HCT116 (cell line): ENCODE measurements at regions not wholly inside any gene's neighbourhood (a gene's known extent, or its start where the extent isn't known, plus 50 kb on each side); places are given as distances from the start of the nearest gene placed in this dataset.

ENCODE experiments used
- ATAC-seq: fragments of 200-7000 bp; cut with Tn5 transposase; 2 replicates; pipeline ENCODE4 v1.9.1; 2020; ENCODE audit warnings: mild to moderate bottlenecking, moderate library complexity
- BruUV-seq: library from RNA; stranded (reverse); fragments of 400-500 nt; replicated peaks from 2 replicates; lab custom pipeline; 2021; lab: Mats Ljungman, UMichigan
- CTCF ChIA-PET: fragments of 300-600 bp; sonication (Branson Sonifier 250); formaldehyde crosslinking; loops from one replicate; lab custom pipeline; 2021; ENCODE audit warnings: antibody characterized with exemption; lab: Charles Lee
- POLR2A ChIA-PET: fragments of 300-600, 350-600 bp; sonication (Branson Sonifier 250); formaldehyde crosslinking; loops from one replicate; lab custom pipeline; 2021; ENCODE audit warnings: antibody characterized with exemption; lab: Charles Lee
- RAD21 ChIA-PET, 2 experiments: fragments of 300-600 bp; sonication (Branson Sonifier 250); formaldehyde crosslinking; loops; one replicate each; lab custom pipeline; 2023; ENCODE audit warnings: low total read pairs in 2 of 2; ENCODE audit not compliant: uncharacterized antibody in 2 of 2, unreplicated experiment in 2 of 2, low non-redundant PET in 1 of 2; lab: Charles Lee
- DNase-seq: peaks from one replicate; pipeline ENCODE4 v3.0.0-alpha.2; 2010; ENCODE audit warnings: low read depth, low spot score
- H2AFZ ChIP-seq: fragments of 200-600 bp; shearing (Covaris generic), sonication (generic); 2 replicates; pipeline ENCODE4 v1.6.1; 2017; ENCODE audit warnings: low read depth, mixed run types, mixed read lengths, antibody characterized with exemption, low read length; ENCODE audit not compliant: poor library complexity, severe bottlenecking
- H3K27ac ChIP-seq: 2 replicates; pipeline ENCODE4 v1.5.1; 2012; ENCODE audit warnings: low read depth, low read length
- H3K27me3 ChIP-seq: fragments of 200-600 bp; sonication (generic); 2 replicates; pipeline ENCODE4 v1.6.1; 2016; ENCODE audit warnings: mixed run types, low read length, mixed read lengths; ENCODE audit not compliant: insufficient read depth
- H3K36me3 ChIP-seq, 2 experiments: fragments of 200-500 bp in 1 of 2; fragments of 200-600 bp in 1 of 2; sonication (Bioruptor generic) in 1 of 2; sonication (generic) in 1 of 2; 2 replicates each; pipeline versions ENCODE4 v1.5.1 to v1.6.1; 2014 to 2016; ENCODE audit warnings: low read length in 2 of 2, inconsistent platforms in 1 of 2, mixed read lengths in 1 of 2, mixed run types in 1 of 2; ENCODE audit not compliant: insufficient read depth in 2 of 2, control insufficient read depth in 1 of 2
- H3K4me1 ChIP-seq, 2 experiments: fragments of 200-600 bp in 1 of 2; sonication (generic) in 1 of 2; 2 replicates each; pipeline versions ENCODE4 v1.5.1 to v1.6.1; 2012 to 2017; ENCODE audit warnings: low read length in 2 of 2, inconsistent platforms in 1 of 2, mild to moderate bottlenecking in 1 of 2, mixed read lengths in 1 of 2, mixed run types in 1 of 2, moderate library complexity in 1 of 2; ENCODE audit not compliant: insufficient read depth in 2 of 2, control insufficient read depth in 1 of 2
- H3K4me2 ChIP-seq: fragments of 200-600 bp; sonication (generic); 2 replicates; pipeline ENCODE4 v1.6.1; 2017; ENCODE audit warnings: mixed run types, low read length, mixed read lengths
- H3K4me3 ChIP-seq, 2 experiments: fragments of 200-600 bp in 1 of 2; sonication (generic) in 1 of 2; replicated peaks in 1 of 2; 2 replicates each; pipeline ENCODE4 v1.5.1; 2011 to 2016; ENCODE audit warnings: low read length in 2 of 2, control low read depth in 1 of 2, low read depth in 1 of 2, mild to moderate bottlenecking in 1 of 2, mixed read lengths in 1 of 2, mixed run types in 1 of 2
- H3K79me2 ChIP-seq: fragments of 200-600 bp; sonication (generic); 2 replicates; pipeline ENCODE4 v1.6.1; 2017; ENCODE audit warnings: mild to moderate bottlenecking, mixed run types, low read length, moderate library complexity, mixed read lengths; ENCODE audit not compliant: insufficient read depth
- H3K9ac ChIP-seq: fragments of 200-600 bp; sonication (generic); 2 replicates; pipeline ENCODE4 v1.6.1; 2016; ENCODE audit warnings: low read length, mixed read lengths
- H3K9me2 ChIP-seq: fragments of 200-600 bp; sonication (generic), shearing (Covaris generic); 2 replicates; pipeline ENCODE4 v1.6.1; 2017; ENCODE audit warnings: mixed run types, mild to moderate bottlenecking, moderate library complexity; ENCODE audit not compliant: insufficient read depth
- H3K9me3 ChIP-seq, 2 experiments: fragments of 200-500 bp in 1 of 2; fragments of 200-600 bp in 1 of 2; sonication (Bioruptor generic) in 1 of 2; sonication (generic) in 1 of 2; 2 replicates each; pipeline ENCODE4 v1.6.1; 2014 to 2017; ENCODE audit warnings: low read length in 2 of 2, mixed read lengths in 2 of 2, inconsistent platforms in 1 of 2, low read depth in 1 of 2, mild to moderate bottlenecking in 1 of 2, mixed run types in 1 of 2, moderate library complexity in 1 of 2; ENCODE audit not compliant: control insufficient read depth in 1 of 2, insufficient read depth in 1 of 2
- H4K20me1 ChIP-seq: fragments of 200-600 bp; sonication (generic), shearing (Covaris generic); 2 replicates; pipeline ENCODE4 v1.6.1; 2017; ENCODE audit warnings: mixed run types, mild to moderate bottlenecking, moderate library complexity; ENCODE audit not compliant: insufficient read depth
- CEBPB ChIP-seq: IDR thresholded peaks from 2 replicates; pipeline ENCODE4 v1.6.1; 2012; ENCODE audit warnings: low read depth
- CTCF ChIP-seq, 3 experiments: fragments of 200-600 bp in 1 of 3; sonication (generic) in 1 of 3; IDR thresholded peaks in 2 of 3; conservative IDR thresholded peaks in 1 of 3; 2 replicates each; pipeline ENCODE4 v1.5.1; 2012 to 2017; ENCODE audit warnings: low read depth in 2 of 3, low read length in 2 of 3, antibody characterized with exemption in 1 of 3, borderline replicate concordance in 1 of 3, control low read depth in 1 of 3, mild to moderate bottlenecking in 1 of 3, mixed read lengths in 1 of 3, mixed run types in 1 of 3, moderate library complexity in 1 of 3; ENCODE audit not compliant: insufficient read depth in 1 of 3
- EGR1 ChIP-seq: IDR thresholded peaks from 2 replicates; pipeline ENCODE4 v1.6.1; 2012; ENCODE audit warnings: low read depth
- FOSL1 ChIP-seq: IDR thresholded peaks from 2 replicates; pipeline ENCODE4 v1.6.1; 2012; ENCODE audit warnings: low read depth
- JUND ChIP-seq: IDR thresholded peaks from 2 replicates; pipeline ENCODE4 v1.6.1; 2012
- SIN3A ChIP-seq: IDR thresholded peaks from 2 replicates; pipeline ENCODE4 v1.6.1; 2012; ENCODE audit warnings: low read depth
- SP1 ChIP-seq: IDR thresholded peaks from 2 replicates; pipeline ENCODE4 v1.6.1; 2012; ENCODE audit warnings: low read depth
- YY1 ChIP-seq: IDR thresholded peaks from 2 replicates; pipeline ENCODE4 v1.6.1; 2011; ENCODE audit warnings: low read length, low read depth, moderate library complexity, mild to moderate bottlenecking; ENCODE audit not compliant: insufficient replicate concordance; ENCODE audit errors: extremely low read depth
- ZBTB33 ChIP-seq: IDR thresholded peaks from 2 replicates; pipeline ENCODE4 v1.6.1; 2011; ENCODE audit warnings: mild to moderate bottlenecking, low read length, moderate library complexity; ENCODE audit not compliant: insufficient replicate concordance; ENCODE audit errors: extremely low read depth
- ZFX ChIP-seq: fragments of 450-650 bp; IDR thresholded peaks from 2 replicates; pipeline ENCODE4 v1.6.1; 2017
- intact Hi-C: fragments of 100-400 bp; cut with micrococcal nuclease; formaldehyde crosslinking; loops from 2 replicates; pipeline ENCODE4 v1.10.0; 2022
- TF ChIP-seq, protein P1 (sequence below): IDR thresholded peaks from 2 replicates; pipeline ENCODE4 v1.6.1; 2012; ENCODE audit warnings: low read depth

DNA sequence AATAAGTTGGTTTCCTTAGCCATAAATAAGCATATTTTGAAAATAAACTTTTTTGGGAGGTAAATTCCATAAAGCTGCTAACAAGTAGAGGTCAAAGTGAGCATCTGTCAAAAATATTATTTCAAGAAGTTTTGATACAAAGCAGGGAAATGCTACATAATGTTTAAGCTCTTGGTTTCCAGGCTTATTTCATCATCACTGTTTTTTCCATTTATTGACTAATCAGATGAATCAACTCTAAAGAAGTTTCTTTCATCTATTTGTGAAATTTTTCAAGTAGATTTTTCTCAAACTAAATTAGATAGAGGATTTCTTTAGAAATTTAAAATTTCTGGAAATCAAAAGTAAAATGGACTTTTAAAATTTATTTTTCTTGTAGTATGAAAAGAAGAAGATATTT is 89.5 kb upstream of the TBX18 start:
- Histone ChIP-seq H4K20me1 (no peaks in the 10 kb centered on the region), H3K4me3 (no peak overlapping the region), H3K27ac (no peak overlapping the region), H3K36me3 (no peaks in the 10 kb centered on the region), H3K9me2 (no peaks in the 10 kb centered on the region), H3K9ac (no peak overlapping the region), H3K4me1 (no peaks in the 10 kb centered on the region), H3K4me2 (no peak overlapping the region), H3K27me3 (0 out of 2 replicates have a peak, but pooled peaks cover 7% of the 10 kb centered on the region), H2AFZ (no peak overlapping the region), H3K9me3 (no peaks in the 10 kb centered on the region), H3K79me2 (no peaks in the 10 kb centered on the region)
- ChIA-PET CTCF (no interaction called here), POLR2A (no interaction called here), RAD21 (no interaction called here)
- TF ChIP-seq YY1: no peak
- TF ChIP-seq FOSL1: no peak
- TF ChIP-seq ZFX: no peak
- TF ChIP-seq, protein P1, sequence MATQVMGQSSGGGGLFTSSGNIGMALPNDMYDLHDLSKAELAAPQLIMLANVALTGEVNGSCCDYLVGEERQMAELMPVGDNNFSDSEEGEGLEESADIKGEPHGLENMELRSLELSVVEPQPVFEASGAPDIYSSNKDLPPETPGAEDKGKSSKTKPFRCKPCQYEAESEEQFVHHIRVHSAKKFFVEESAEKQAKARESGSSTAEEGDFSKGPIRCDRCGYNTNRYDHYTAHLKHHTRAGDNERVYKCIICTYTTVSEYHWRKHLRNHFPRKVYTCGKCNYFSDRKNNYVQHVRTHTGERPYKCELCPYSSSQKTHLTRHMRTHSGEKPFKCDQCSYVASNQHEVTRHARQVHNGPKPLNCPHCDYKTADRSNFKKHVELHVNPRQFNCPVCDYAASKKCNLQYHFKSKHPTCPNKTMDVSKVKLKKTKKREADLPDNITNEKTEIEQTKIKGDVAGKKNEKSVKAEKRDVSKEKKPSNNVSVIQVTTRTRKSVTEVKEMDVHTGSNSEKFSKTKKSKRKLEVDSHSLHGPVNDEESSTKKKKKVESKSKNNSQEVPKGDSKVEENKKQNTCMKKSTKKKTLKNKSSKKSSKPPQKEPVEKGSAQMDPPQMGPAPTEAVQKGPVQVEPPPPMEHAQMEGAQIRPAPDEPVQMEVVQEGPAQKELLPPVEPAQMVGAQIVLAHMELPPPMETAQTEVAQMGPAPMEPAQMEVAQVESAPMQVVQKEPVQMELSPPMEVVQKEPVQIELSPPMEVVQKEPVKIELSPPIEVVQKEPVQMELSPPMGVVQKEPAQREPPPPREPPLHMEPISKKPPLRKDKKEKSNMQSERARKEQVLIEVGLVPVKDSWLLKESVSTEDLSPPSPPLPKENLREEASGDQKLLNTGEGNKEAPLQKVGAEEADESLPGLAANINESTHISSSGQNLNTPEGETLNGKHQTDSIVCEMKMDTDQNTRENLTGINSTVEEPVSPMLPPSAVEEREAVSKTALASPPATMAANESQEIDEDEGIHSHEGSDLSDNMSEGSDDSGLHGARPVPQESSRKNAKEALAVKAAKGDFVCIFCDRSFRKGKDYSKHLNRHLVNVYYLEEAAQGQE: no peak
- TF ChIP-seq SIN3A: no peak
- TF ChIP-seq EGR1: no peak
- TF ChIP-seq CEBPB: no peak
- no peak for TF ChIP-seq SP1
- no peak for TF ChIP-seq ZBTB33
- no peak for TF ChIP-seq JUND
- no peak for TF ChIP-seq CTCF (IDR thresholded peaks at IDR 0.05 in 2 of 3, conservative IDR thresholded peaks at IDR 0.05 in 1 of 3; ENCODE audit: borderline replicate concordance in 1 of 3, insufficient read depth in 1 of 3, low read depth in 2 of 3, low read length in 2 of 3)
- intact Hi-C loops: no loop called here
- DNase-seq (no peak), ATAC-seq (no peak)
- BruUV-seq: no TSS peak
